GM12874 (cell line): ENCODE measurements at regions not wholly inside any gene's neighbourhood (a gene's known extent, or its start where the extent isn't known, plus 50 kb on each side); places are given as distances from the start of the nearest gene placed in this dataset.

ENCODE experiments used
- CTCF ChIP-seq: IDR thresholded peaks from 2 replicates; pipeline ENCODE4 v1.5.1; 2011; ENCODE audit warnings: low read depth, mild to moderate bottlenecking, control low read depth, low read length, moderate library complexity; ENCODE audit not compliant: insufficient read depth

DNA sequence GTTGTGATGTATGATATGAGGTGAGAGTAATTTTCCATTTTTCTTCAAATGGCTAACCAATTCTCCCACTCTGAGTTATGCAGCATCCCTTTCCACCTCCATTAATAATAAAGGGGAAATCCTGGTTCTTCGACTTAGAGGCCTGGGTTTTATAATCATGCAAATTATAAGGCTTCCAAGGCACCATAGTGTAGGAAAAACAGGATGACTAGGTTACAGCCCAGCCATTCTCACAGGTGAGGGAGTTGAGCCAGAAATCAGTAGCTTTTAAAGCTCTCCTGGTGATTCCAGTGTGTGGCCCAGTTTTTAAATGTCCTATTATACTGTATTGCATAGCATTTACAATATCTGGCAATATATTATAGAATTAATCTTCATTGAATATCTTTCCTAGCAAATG is 203.1 kb downstream of the ARHGEF9 start:
- TF ChIP-seq CTCF, result no peak

DNA sequence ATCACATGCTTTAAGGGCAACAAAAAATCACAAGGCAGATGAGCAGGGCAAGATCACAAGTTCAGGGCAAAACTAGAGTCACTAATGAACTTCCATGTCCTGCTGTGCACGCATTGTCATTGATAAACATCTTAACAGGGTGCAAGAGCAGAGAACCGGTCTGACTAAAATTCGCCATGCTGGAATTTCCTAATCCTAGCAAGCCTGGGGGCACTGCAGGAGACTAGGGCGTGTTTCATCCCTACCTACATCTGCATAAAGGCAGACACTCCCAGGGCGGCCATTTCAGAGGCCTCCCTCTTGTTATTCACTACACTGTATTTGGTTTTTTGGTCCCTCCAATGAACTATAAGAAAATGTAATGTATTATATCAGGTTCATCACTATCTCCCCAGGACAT is 203.6 kb downstream of the ARHGEF9 start:
- TF ChIP-seq CTCF, result no peak

DNA sequence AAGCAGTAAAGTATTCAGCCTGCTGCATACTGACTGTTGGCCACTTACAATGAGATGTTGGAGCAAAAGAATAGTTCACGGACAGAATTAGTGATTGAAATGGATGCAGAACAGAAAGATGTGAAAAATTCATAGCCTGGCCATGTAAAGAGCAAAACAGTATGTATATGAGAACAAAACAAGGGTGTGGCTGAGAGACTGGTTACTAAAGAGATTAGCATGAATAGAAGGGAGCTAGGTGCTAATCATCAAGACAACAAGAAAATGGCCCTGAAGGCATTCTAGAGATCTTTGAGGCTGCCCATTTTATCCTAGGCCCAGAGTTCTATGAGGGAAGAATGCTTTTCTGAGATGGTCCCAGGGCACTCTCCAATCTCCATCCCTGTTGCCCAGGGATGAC is 208.5 kb downstream of the ARHGEF9 start:
- no peak for TF ChIP-seq CTCF

DNA sequence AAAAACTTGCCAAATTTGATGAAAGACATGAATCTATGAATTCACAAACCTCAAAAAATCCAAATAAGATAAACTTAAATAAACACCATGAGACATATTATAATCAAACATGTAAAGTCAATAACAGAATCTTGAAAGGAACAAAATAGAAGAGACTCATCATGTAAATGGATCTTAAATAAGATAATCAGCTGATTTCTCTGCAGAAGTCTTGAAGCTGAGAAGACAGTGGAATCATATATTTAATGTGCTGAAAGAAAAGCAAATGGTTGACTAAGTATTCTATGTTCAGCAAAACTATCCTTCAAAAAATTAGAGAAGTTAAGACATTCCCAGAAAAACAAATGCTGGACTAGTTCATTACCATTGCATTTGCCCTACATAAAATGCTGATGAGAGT is 215.7 kb upstream of the SPIN4 start:
- TF ChIP-seq CTCF, result no peak

GRCh38 chrX:63561425-63561824 is 210.3 kb upstream of the SPIN4 start:
- TF ChIP-seq CTCF, result no peak

DNA sequence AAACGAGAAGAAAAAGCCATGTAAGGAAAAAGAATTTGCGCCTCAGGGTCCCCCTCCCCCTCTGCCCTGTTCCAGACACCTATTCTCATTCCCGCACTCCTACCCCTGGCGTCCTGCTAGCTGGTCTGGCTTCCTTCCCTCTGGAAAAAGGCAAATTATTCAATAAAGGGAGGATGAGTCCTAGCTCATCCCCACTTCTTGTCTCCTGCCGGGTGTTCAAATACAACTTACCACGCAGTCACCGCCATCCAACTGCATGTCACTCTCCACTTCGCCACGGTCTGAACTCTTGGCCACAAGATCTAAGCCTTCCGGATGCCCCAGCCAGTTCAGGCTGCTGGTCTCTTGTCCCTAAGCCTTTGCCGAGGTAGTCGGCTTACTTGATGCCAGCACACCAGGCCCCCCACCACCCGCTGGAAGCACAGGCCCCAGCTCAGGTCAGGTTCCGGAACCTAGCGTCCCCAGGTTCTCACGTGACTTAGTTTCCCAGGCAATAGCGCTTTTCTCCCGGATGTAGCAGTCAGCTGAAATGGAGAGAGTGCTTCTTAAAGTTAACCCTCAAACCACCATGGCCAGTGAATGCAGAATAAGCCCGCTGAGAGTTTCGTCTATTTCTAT is 209.6 kb upstream of the SPIN4 start:
- no peak for TF ChIP-seq CTCF

DNA sequence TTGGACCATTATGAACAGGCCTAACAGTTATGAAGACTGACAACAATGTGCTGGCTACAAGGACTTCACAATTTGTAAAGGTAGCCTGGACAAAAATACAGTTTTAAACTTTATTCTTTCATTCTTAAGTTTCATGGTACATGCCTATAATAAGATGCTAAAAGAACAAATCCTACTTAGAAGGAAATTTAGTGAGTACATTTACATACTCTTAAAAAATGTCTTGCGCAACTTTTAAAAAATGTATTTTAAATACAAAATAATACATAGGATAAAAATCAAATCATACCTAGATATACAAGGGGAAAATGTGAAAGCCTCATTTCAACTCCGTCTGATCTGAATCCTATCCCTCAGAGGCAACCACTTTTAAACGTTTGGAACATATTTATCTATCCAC is 200.7 kb upstream of the SPIN4 start:
- no peak for TF ChIP-seq CTCF
